ENCODE measurements at regions not wholly inside any gene's neighbourhood (a gene's known extent, or its start where the extent isn't known, plus 50 kb on each side); places are given as distances from the start of the nearest gene placed in this dataset.

GRCh38 chr1:112232848-112233247 lies 163.2 kb upstream of the CTTNBP2NL start:
- no peak for TF ChIP-seq CTCF (IDR thresholded peaks at IDR 0.05; ENCODE audit: insufficient read depth, missing control alignments)
- FAIRE-seq: no peak

GRCh38 chr1:112234710-112235109 lies 161.3 kb upstream of the CTTNBP2NL start:
- no peak for TF ChIP-seq CTCF (IDR thresholded peaks at IDR 0.05; ENCODE audit: insufficient read depth, missing control alignments)
- FAIRE-seq (no peak), DNase-seq (ENCODE audit: insufficient read length, low spot score) (no peak)

More at GRCh38 chr1:112232848-112233247, 163.2 kb upstream of the CTTNBP2NL start:
- no peak for DNase-seq (ENCODE audit: insufficient read length, low spot score)

GRCh38 chr1:112237983-112238545 lies 157.9 kb upstream of the CTTNBP2NL start:
- no peak for TF ChIP-seq CTCF (IDR thresholded peaks at IDR 0.05; ENCODE audit: insufficient read depth, missing control alignments)
- FAIRE-seq (no peak), DNase-seq (ENCODE audit: insufficient read length, low spot score) (no peak)

- DNase-seq (ENCODE audit: insufficient read length, low spot score): no peak
- no peak for FAIRE-seq
- no peak for TF ChIP-seq CTCF (IDR thresholded peaks at IDR 0.05; ENCODE audit: insufficient read depth, missing control alignments)
Measured at GRCh38 chr1:112239683-112240330, 156.2 kb upstream of the CTTNBP2NL start.

GRCh38 chr1:112242470-112242869 lies 153.5 kb upstream of the CTTNBP2NL start:
- FAIRE-seq (no peak), DNase-seq (ENCODE audit: insufficient read length, low spot score) (no peak)
- no peak for TF ChIP-seq CTCF (IDR thresholded peaks at IDR 0.05; ENCODE audit: insufficient read depth, missing control alignments)

- TF ChIP-seq CTCF (IDR thresholded peaks at IDR 0.05; ENCODE audit: insufficient read depth, missing control alignments): no peak
- FAIRE-seq (no peak), DNase-seq (ENCODE audit: insufficient read length, low spot score) (no peak)
Measured at GRCh38 chr1:112244131-112244530, 151.9 kb upstream of the CTTNBP2NL start.

- FAIRE-seq (no peak), DNase-seq (ENCODE audit: insufficient read length, low spot score) (no peak)
- TF ChIP-seq CTCF (IDR thresholded peaks at IDR 0.05; ENCODE audit: insufficient read depth, missing control alignments): no peak
Measured at GRCh38 chr1:112245114-112245513, 150.9 kb upstream of the CTTNBP2NL start.

Data from D721Med (cell line).